ENCODE measurements at regions not wholly inside any gene's neighbourhood (a gene's known extent, or its start where the extent isn't known, plus 50 kb on each side); places are given as distances from the start of the nearest gene placed in this dataset.
"Not testable (repeated sequence)": the region's sequence is repeated elsewhere in the genome, so short reads cannot be mapped to it uniquely, and the experiment has no call there.

- intact Hi-C loops (cut with DNase I), result no loop called here
- DNase-seq, result no peak
- Histone ChIP-seq H3K27me3 (ENCODE audit: control insufficient read depth, insufficient read depth, low read length) (no peaks in the 10 kb centered on the region), H3K4me3 (ENCODE audit: low read length in 3 of 3) (no peak overlapping the region), H3K27ac (ENCODE audit: low read depth in 2 of 2, low read length in 2 of 2) (no peak overlapping the region), H3K9me3 (ENCODE audit: control insufficient read depth in 2 of 3, insufficient read depth in 1 of 3, low read length in 3 of 3) (no peaks in the 10 kb centered on the region), H3K36me3 (ENCODE audit: control insufficient read depth in 2 of 3, insufficient read depth in 3 of 3, low read length in 3 of 3) (no peaks in the 10 kb centered on the region), H3K9ac (ENCODE audit: low read length in 3 of 3) (no peak overlapping the region), H3K4me1 (ENCODE audit: control insufficient read depth in 2 of 3, insufficient read depth in 2 of 3, low read depth in 1 of 3, low read length in 3 of 3) (no peaks in the 10 kb centered on the region)
- FAIRE-seq, result no peak
- TF ChIP-seq CTCF (IDR thresholded peaks at IDR 0.05; ENCODE audit: borderline replicate concordance, extremely low read depth, insufficient read depth), result no peak
Measured at GRCh38 chr3:109413049-109413448, 75.7 kb upstream of the DPPA4 start.

DNA sequence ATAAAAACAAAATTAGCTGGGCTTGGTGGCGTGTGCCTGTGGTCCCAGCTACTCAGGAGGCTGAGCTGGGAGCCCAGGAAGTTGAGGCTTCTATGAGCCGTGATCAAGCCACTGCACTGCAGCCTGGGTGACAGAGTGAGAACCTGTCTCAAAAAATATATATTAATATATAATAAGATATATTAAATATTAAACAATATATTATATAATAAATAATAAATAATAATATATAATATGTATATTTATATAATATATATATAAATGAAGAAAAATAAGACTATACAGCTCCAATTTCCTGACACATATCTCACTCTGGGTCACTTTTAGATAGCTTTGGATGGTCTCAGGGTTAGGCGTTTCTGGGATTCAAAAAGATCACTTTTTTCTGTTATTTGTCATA, 74.2 kb upstream of the DPPA4 start:
- intact Hi-C loops (cut with DNase I), result no loop called here
- Histone ChIP-seq H3K27ac (ENCODE audit: low read depth in 2 of 2, low read length in 2 of 2) (no peak overlapping the region), H3K4me1 (ENCODE audit: control insufficient read depth in 2 of 3, insufficient read depth in 2 of 3, low read depth in 1 of 3, low read length in 3 of 3) (no peaks in the 10 kb centered on the region), H3K9ac (ENCODE audit: low read length in 3 of 3) (no peak overlapping the region), H3K36me3 (ENCODE audit: control insufficient read depth in 2 of 3, insufficient read depth in 3 of 3, low read length in 3 of 3) (no peaks in the 10 kb centered on the region), H3K9me3 (ENCODE audit: control insufficient read depth in 2 of 3, insufficient read depth in 1 of 3, low read length in 3 of 3) (no peaks in the 10 kb centered on the region), H3K27me3 (ENCODE audit: control insufficient read depth, insufficient read depth, low read length) (no peaks in the 10 kb centered on the region), H3K4me3 (ENCODE audit: low read length in 3 of 3) (no peak overlapping the region)
- DNase-seq (no peak), FAIRE-seq (no peak)
- no peak for TF ChIP-seq CTCF (IDR thresholded peaks at IDR 0.05; ENCODE audit: borderline replicate concordance, extremely low read depth, insufficient read depth)

GRCh38 chr3:109396806-109397205, 59.5 kb upstream of the DPPA4 start:
- no peak for DNase-seq
- Histone ChIP-seq H3K9me3 (ENCODE audit: control insufficient read depth in 2 of 3, insufficient read depth in 1 of 3, low read length in 3 of 3) (no peaks in the 10 kb centered on the region), H3K36me3 (ENCODE audit: control insufficient read depth in 2 of 3, insufficient read depth in 3 of 3, low read length in 3 of 3) (no peaks in the 10 kb centered on the region), H3K9ac (ENCODE audit: low read length in 3 of 3) (no peak overlapping the region), H3K4me1 (ENCODE audit: control insufficient read depth in 2 of 3, insufficient read depth in 2 of 3, low read depth in 1 of 3, low read length in 3 of 3) (no peaks in the 10 kb centered on the region), H3K4me3 (ENCODE audit: low read length in 3 of 3) (no peak overlapping the region), H3K27me3 (ENCODE audit: control insufficient read depth, insufficient read depth, low read length) (no peaks in the 10 kb centered on the region), H3K27ac (ENCODE audit: low read depth in 2 of 2, low read length in 2 of 2) (no peak overlapping the region)
- no peak for FAIRE-seq
- intact Hi-C loops (cut with DNase I), result no loop called here
- TF ChIP-seq CTCF (IDR thresholded peaks at IDR 0.05; ENCODE audit: borderline replicate concordance, extremely low read depth, insufficient read depth), result no peak

GRCh38 chr3:109393728-109394127, 56.4 kb upstream of the DPPA4 start:
- H3K27me3 ChIP-seq (ENCODE audit: control insufficient read depth, insufficient read depth, low read length); H3K4me1 ChIP-seq (ENCODE audit: control insufficient read depth in 2 of 3, insufficient read depth in 2 of 3, low read depth in 1 of 3, low read length in 3 of 3); intact Hi-C loops (cut with DNase I); FAIRE-seq; DNase-seq; H3K9me3 ChIP-seq (ENCODE audit: control insufficient read depth in 2 of 3, insufficient read depth in 1 of 3, low read length in 3 of 3); H3K4me3 ChIP-seq (ENCODE audit: low read length in 3 of 3); H3K27ac ChIP-seq (ENCODE audit: low read depth in 2 of 2, low read length in 2 of 2); H3K9ac ChIP-seq (ENCODE audit: low read length in 3 of 3); H3K36me3 ChIP-seq (ENCODE audit: control insufficient read depth in 2 of 3, insufficient read depth in 3 of 3, low read length in 3 of 3): not testable (repeated sequence)
